ENCODE measurements at regions not wholly inside any gene's neighbourhood (a gene's known extent, or its start where the extent isn't known, plus 50 kb on each side); places are given as distances from the start of the nearest gene placed in this dataset.

GRCh38 chr1:60296794-60297193 is 223.2 kb upstream of the C1orf87 start:
- TF ChIP-seq CTCF (IDR thresholded peaks at IDR 0.05; ENCODE audit: low read depth, low read length, poor library complexity, severe bottlenecking) (no peak), EZH2phosphoT487 (IDR thresholded peaks at IDR 0.05; ENCODE audit: borderline replicate concordance, low read length) (no peak)

Data from DOHH2 (cell line).